H9 (cell line): ENCODE measurements at regions not wholly inside any gene's neighbourhood (a gene's known extent, or its start where the extent isn't known, plus 50 kb on each side); places are given as distances from the start of the nearest gene placed in this dataset.

ENCODE experiments used
- DNase-seq: peaks from one replicate; pipeline ENCODE4 v3.0.0-alpha.2; 2017
- H2AFZ ChIP-seq: one replicate; pipeline ENCODE4 v1.6.1; 2013; ENCODE audit warnings: mild to moderate bottlenecking, low read length, control low read depth, moderate library complexity
- H2AK5ac ChIP-seq: 2 replicates; pipeline ENCODE4 v1.6.1; 2013; ENCODE audit warnings: low read length, control low read depth, mixed read lengths; ENCODE audit not compliant: insufficient read length
- H2BK120ac ChIP-seq: one replicate; pipeline ENCODE4 v1.6.1; 2013; ENCODE audit warnings: low read depth, mild to moderate bottlenecking, low read length, control low read depth, inconsistent platforms; ENCODE audit not compliant: poor library complexity, severe bottlenecking
- H2BK12ac ChIP-seq: 2 replicates; pipeline ENCODE4 v1.6.1; 2013; ENCODE audit warnings: low read length, control low read depth, mixed read lengths, low read depth; ENCODE audit not compliant: insufficient read length
- H2BK15ac ChIP-seq: 2 replicates; pipeline ENCODE4 v1.6.1; 2013; ENCODE audit warnings: low read depth, low read length, control low read depth
- H2BK20ac ChIP-seq: one replicate; pipeline ENCODE4 v1.6.1; 2013; ENCODE audit warnings: low read depth, mild to moderate bottlenecking, low read length, control low read depth, inconsistent platforms; ENCODE audit not compliant: poor library complexity, severe bottlenecking
- H2BK5ac ChIP-seq: 2 replicates; pipeline ENCODE4 v1.6.1; 2013; ENCODE audit warnings: low read length, control low read depth, mixed read lengths; ENCODE audit not compliant: insufficient read length
- H3K14ac ChIP-seq: 2 replicates; pipeline ENCODE4 v1.6.1; 2013; ENCODE audit warnings: low read length, control low read depth; ENCODE audit not compliant: insufficient read depth
- H3K18ac ChIP-seq: 2 replicates; pipeline ENCODE4 v1.6.1; 2013; ENCODE audit warnings: low read depth, mild to moderate bottlenecking, mixed read lengths, low read length, control low read depth; ENCODE audit not compliant: insufficient read length
- H3K23ac ChIP-seq: 2 replicates; pipeline ENCODE4 v1.6.1; 2013; ENCODE audit warnings: low read length, control low read depth, mixed read lengths, low read depth; ENCODE audit not compliant: insufficient read length
- H3K23me2 ChIP-seq: 2 replicates; pipeline ENCODE4 v1.6.1; 2013; ENCODE audit warnings: low read depth, mild to moderate bottlenecking, mixed read lengths, low read length, control low read depth; ENCODE audit not compliant: insufficient read length, poor library complexity, severe bottlenecking
- H3K27ac ChIP-seq: 2 replicates; pipeline ENCODE4 v1.5.1; 2013; ENCODE audit warnings: low read length, control low read depth, mixed read lengths, low read depth; ENCODE audit not compliant: insufficient read length
- H3K27me3 ChIP-seq: 2 replicates; pipeline ENCODE4 v1.6.1; 2013; ENCODE audit warnings: low read length, control low read depth, inconsistent platforms; ENCODE audit not compliant: insufficient read depth
- H3K4ac ChIP-seq: 2 replicates; pipeline ENCODE4 v1.6.1; 2013; ENCODE audit warnings: low read depth, mild to moderate bottlenecking, control low read depth, inconsistent platforms, low read length, moderate library complexity
- H3K4me1 ChIP-seq: 2 replicates; pipeline ENCODE4 v1.6.1; 2013; ENCODE audit warnings: low read length, control low read depth, inconsistent platforms; ENCODE audit not compliant: insufficient read depth
- H3K4me2 ChIP-seq: 2 replicates; pipeline ENCODE4 v1.6.1; 2013; ENCODE audit warnings: low read length, control low read depth, mixed read lengths; ENCODE audit not compliant: insufficient read length, insufficient read depth
- H3K56ac ChIP-seq: 2 replicates; pipeline ENCODE4 v1.6.1; 2013; ENCODE audit warnings: low read depth, mild to moderate bottlenecking, mixed read lengths, low read length, control low read depth; ENCODE audit not compliant: insufficient read length
- H3K79me1 ChIP-seq: 2 replicates; pipeline ENCODE4 v1.6.1; 2013; ENCODE audit warnings: low read depth, mild to moderate bottlenecking, moderate library complexity, low read length, control low read depth, inconsistent platforms; ENCODE audit not compliant: insufficient read depth, poor library complexity, severe bottlenecking
- H3K79me2 ChIP-seq: 2 replicates; pipeline ENCODE4 v1.6.1; 2013; ENCODE audit warnings: low read length, control low read depth, inconsistent platforms; ENCODE audit not compliant: insufficient read depth
- H3K9ac ChIP-seq: 2 replicates; pipeline ENCODE4 v1.6.1; 2013; ENCODE audit warnings: low read length, control low read depth, mixed read lengths; ENCODE audit not compliant: insufficient read length; ENCODE audit errors: extremely low read depth
- H3K9me3 ChIP-seq: one replicate; pipeline ENCODE4 v1.6.1; 2013; ENCODE audit warnings: low read depth, low read length, inconsistent platforms; ENCODE audit not compliant: control insufficient read depth
- H3T11ph ChIP-seq: one replicate; pipeline ENCODE4 v1.6.1; 2013; ENCODE audit warnings: mild to moderate bottlenecking, low read length, control low read depth, inconsistent platforms
- H4K20me1 ChIP-seq: one replicate; pipeline ENCODE4 v1.6.1; 2013; ENCODE audit not compliant: control insufficient read depth, insufficient read length, insufficient read depth
- H4K5ac ChIP-seq: 2 replicates; pipeline ENCODE4 v1.6.1; 2013; ENCODE audit warnings: low read depth, mild to moderate bottlenecking, mixed read lengths, low read length, control low read depth; ENCODE audit not compliant: insufficient read length
- H4K8ac ChIP-seq: replicated peaks from 2 replicates; pipeline ENCODE4 v1.6.1; 2013; ENCODE audit warnings: low read length, control low read depth, mixed read lengths, low read depth; ENCODE audit not compliant: insufficient read length
- H4K91ac ChIP-seq: 2 replicates; pipeline ENCODE4 v1.6.1; 2013; ENCODE audit warnings: low read depth, mild to moderate bottlenecking, moderate library complexity, mixed read lengths, low read length, control low read depth; ENCODE audit not compliant: insufficient read length
- H3K27ac Mint-ChIP-seq, 3 experiments: 2 replicates in 2 of 3; 3 replicates in 1 of 3; pipeline ENCODE4 v1.8.0; 2020 to 2021; ENCODE audit warnings: mixed read lengths in 3 of 3, mild to moderate bottlenecking in 1 of 3, moderate library complexity in 1 of 3
- H3K27me3 Mint-ChIP-seq: 2 replicates; pipeline ENCODE4 v1.8.0; 2021; ENCODE audit warnings: low read depth, mild to moderate bottlenecking, moderate library complexity, mixed read lengths
- H3K36me3 Mint-ChIP-seq, 3 experiments: 2 replicates in 2 of 3; 3 replicates in 1 of 3; pipeline ENCODE4 v1.8.0; 2020 to 2021; ENCODE audit warnings: low read depth in 3 of 3, mixed read lengths in 3 of 3; ENCODE audit not compliant: insufficient read depth in 1 of 3
- H3K4me1 Mint-ChIP-seq, 2 experiments: 2 replicates each; pipeline ENCODE4 v1.8.0; 2020; ENCODE audit warnings: mixed read lengths in 2 of 2
- H3K4me3 Mint-ChIP-seq, 2 experiments: 2 replicates in 1 of 2; 3 replicates in 1 of 2; pipeline ENCODE4 v1.8.0; 2020 to 2021; ENCODE audit warnings: mild to moderate bottlenecking in 2 of 2, mixed read lengths in 2 of 2, moderate library complexity in 1 of 2
- H3K9me3 Mint-ChIP-seq, 2 experiments: 2 replicates in 1 of 2; 3 replicates in 1 of 2; pipeline ENCODE4 v1.8.0; 2020; ENCODE audit warnings: mild to moderate bottlenecking in 2 of 2, mixed read lengths in 2 of 2, moderate library complexity in 1 of 2
- WGBS: extraction: QIAGEN DNeasy Blood & Tissue Kit; methylation state at CpG from one replicate; pipeline ENCODE4 v1.1.7; 2013; ENCODE audit warnings: missing lambda C conversion rate, low lambda C conversion rate, mixed read lengths; ENCODE audit not compliant: insufficient read length; ENCODE audit errors: extremely low coverage; 5-methylcytosine and 5-hydroxymethylcytosine counted together
- TF ChIP-seq, protein P1 (sequence below): fragments of 200-600 bp; sonication (generic); conservative IDR thresholded peaks from 3 replicates; pipeline ENCODE4 v1.8.0; 2021; ENCODE audit warnings: antibody characterized with exemption, mild to moderate bottlenecking

DNA sequence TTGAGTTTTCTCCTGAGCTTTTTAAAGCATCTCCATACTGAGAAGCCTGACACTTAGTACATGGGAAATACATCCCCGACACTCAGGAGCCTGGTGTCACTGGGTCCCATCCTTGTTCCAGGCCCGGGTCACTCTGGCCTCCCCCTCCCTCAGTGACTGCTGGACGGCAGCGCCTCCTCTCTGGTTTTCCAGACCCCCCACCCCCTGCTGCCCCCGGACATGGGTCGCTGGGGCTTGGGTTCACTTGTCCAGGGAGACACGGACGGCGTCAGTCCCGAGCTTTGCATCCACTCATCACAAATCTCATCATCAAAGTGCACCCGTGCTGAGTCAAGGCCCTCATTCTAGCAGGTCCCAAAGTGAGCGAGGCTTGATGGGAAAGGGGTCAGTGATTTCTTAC, 243.0 kb downstream of the IRX2 start:
- Histone ChIP-seq H4K91ac (no peak overlapping the region), H3K23me2 (no peaks in the 10 kb centered on the region), H3K79me1 (no peaks in the 10 kb centered on the region), H3K27me3 (no peaks in the 10 kb centered on the region), H3K4ac (no peak overlapping the region), H3K56ac (no peak overlapping the region), H3K23ac (no peak overlapping the region), H3K79me2 (no peaks in the 10 kb centered on the region), H2BK120ac (no peak overlapping the region), H2AFZ (no peak overlapping the region), H4K8ac (no peak overlapping the region), H3K4me1 (no peaks in the 10 kb centered on the region; the same call in 1 of the 2 replicates), H3K14ac (no peak overlapping the region), H3K4me2 (no peak overlapping the region), H2BK20ac (no peak overlapping the region), H3K9ac (no peak overlapping the region), H4K5ac (no peak overlapping the region), H2BK12ac (no peak overlapping the region), H3T11ph (no peak overlapping the region), H2BK5ac (no peak overlapping the region), H2BK15ac (no peak overlapping the region), H3K18ac (no peak overlapping the region), H3K27ac (no peak overlapping the region), H4K20me1 (no peaks in the 10 kb centered on the region), H2AK5ac (no peak overlapping the region), H3K9me3 (no peaks in the 10 kb centered on the region)
- Mint-ChIP-seq H3K9me3 (peaks cover 7 to 9% of the 10 kb centered on the region in 2 experiments; a peak in 3 of 5 replicates), H3K4me3 (no peak overlapping the region), H3K36me3 (peaks cover 0 to 5% (median under 1%) of the 10 kb centered on the region in 3 experiments; a peak in 2 of 7 replicates), H3K27me3 (peaks cover under 1% of the 10 kb centered on the region; the same call in 1 of the 2 replicates), H3K4me1 (peaks cover 10 to 15% of the 10 kb centered on the region in 2 experiments), H3K27ac (no peak overlapping the region)
- TF ChIP-seq, protein P1, sequence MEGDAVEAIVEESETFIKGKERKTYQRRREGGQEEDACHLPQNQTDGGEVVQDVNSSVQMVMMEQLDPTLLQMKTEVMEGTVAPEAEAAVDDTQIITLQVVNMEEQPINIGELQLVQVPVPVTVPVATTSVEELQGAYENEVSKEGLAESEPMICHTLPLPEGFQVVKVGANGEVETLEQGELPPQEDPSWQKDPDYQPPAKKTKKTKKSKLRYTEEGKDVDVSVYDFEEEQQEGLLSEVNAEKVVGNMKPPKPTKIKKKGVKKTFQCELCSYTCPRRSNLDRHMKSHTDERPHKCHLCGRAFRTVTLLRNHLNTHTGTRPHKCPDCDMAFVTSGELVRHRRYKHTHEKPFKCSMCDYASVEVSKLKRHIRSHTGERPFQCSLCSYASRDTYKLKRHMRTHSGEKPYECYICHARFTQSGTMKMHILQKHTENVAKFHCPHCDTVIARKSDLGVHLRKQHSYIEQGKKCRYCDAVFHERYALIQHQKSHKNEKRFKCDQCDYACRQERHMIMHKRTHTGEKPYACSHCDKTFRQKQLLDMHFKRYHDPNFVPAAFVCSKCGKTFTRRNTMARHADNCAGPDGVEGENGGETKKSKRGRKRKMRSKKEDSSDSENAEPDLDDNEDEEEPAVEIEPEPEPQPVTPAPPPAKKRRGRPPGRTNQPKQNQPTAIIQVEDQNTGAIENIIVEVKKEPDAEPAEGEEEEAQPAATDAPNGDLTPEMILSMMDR: no peak
- WGBS: no CpG with 5 or more reads among the region's 12 CpGs
- DNase-seq: no peak
